HG03354 (cell line): ENCODE measurements at regions not wholly inside any gene's neighbourhood (a gene's known extent, or its start where the extent isn't known, plus 50 kb on each side); places are given as distances from the start of the nearest gene placed in this dataset.
"Not testable (repeated sequence)": the region's sequence is repeated elsewhere in the genome, so short reads cannot be mapped to it uniquely, and the experiment has no call there.

Source experiments
- ATAC-seq: cut with Tn5 transposase; IDR thresholded peaks from one replicate; pipeline ENCODE4 v1.9.1; 2021; ENCODE audit warnings: mild to moderate bottlenecking; ENCODE audit not compliant: unreplicated experiment, poor library complexity, severe bottlenecking

DNA sequence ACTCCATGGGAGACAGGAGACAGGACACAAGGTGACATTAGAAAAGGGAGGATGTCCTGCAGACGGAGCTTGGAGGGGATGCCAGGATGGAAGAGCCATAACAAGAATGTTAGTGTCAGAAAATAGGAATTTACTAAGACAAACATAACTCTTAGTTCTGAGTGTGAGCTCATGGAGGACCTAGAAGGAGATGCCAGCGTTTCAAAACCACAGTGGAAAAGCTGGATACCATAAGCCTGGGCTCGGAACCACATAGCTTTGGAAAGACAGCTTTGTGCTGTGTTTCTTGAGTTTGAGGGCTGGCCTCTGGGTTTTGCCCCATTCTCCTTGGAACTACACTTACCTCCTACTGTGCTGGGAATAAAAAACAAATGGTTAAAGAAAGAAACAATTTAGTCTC, 128.4 kb downstream of the S1PR1 start:
- ATAC-seq = no peak

DNA sequence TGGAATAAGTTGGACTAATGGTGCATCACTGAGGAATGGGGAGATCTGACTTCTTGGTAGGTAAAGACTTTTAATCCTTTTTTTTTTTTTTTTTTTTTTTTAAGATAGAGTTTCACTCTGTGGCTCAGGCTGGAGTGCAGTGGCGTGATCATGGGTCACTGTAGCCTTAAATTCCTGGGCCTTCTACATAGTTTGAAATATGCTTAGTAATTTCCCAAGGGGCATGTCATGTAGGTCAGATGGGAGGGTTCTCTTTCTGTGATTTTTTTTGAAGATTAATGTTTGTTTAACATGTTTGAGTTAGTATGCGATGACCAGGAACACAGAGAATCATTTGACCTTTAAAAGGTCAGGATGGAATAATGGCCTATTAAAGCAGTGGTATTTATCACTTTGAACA, 129.1 kb downstream of the S1PR1 start:
- ATAC-seq = no peak

DNA sequence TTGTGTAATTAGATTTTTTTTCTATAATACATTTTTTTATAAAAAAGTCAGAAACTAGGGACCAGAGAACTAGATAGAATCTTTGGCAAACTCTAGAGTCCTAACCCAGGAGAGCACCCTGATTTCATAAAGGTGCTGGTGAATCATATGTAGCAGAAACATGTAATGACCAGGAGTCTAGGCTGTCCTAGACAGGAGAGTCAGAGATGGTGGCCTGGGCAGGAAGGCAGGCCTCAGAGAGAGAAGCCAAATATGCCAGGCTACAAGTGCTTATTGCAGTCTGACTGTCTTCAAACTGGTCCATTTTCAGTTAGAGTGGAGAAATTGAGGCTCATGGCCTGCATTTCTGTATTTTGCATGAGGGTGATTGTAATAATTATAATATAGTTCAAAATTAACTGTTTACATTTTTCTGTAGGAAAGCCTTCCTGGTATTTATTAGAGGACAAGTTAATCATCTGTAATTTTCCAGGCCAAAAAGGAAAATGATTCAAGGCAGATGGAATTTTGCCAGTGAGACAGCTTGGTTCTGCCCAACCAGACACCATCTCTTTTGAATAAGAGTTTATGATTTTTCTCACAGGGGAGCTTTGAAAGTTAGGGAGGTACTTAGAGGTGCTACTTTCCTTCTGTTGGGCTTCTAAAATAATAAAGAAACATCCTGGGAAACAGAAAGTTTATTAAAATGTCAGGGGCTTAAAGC, 129.8 kb downstream of the S1PR1 start:
- ATAC-seq = no peak

DNA sequence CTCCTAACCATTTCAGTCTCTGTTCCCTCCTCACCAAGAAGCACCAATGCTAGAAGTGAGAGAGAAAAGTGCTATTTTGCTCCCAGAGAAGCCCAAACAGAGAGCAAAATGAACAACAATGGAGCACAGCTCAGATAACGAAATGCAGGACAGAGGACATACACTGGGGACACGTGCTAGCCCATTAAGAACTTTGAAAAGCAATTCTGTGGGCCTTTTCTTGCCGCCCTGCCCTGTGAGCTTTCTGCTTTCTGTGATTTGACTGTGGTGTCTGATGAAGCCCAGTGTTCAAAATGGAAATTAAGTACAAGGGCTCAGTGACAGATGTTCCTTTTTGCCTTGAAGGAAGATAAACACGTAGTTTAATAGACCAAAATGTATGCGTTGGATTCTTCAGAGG, 130.8 kb downstream of the S1PR1 start:
- no peak for ATAC-seq

DNA sequence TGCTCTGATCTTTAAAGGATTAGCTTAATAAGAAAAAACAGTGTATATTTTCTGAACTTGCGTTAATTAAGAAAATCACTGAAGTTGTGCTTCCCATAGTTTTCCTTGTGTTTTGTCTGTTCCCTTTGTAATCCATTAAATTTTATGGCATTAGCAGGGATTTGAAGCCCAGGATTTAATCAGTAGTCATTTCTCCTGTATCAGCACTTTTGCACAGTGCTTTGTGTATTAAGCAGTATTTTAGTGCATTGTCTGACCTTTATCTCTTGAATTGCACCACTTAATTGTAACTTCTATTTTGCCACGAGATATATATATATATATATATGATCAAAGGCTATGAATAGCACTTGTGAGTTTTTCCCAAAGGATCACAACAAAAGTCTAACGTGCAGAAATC, 133.7 kb downstream of the S1PR1 start:
- no peak for ATAC-seq

DNA sequence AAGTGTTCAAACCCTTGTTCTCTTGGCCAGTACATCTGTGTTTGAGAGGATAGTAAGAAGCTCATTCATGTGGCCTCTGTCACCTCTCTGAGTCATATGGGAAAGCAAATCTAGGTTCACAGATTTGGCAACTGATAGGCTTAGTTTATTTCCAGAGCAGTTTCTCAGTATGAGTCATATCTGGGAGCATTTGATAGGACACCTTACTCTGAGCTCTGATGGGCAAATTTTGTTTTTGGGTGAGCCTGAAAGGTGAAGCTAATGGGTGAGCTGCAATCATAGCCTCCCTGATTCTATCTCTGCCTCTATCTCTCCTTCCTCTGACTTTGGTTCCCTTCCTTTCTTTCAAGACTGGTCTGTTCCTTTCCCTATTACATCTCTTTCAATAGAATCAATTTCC, 134.4 kb downstream of the S1PR1 start:
- peak; percentile 95 for ATAC-seq

DNA sequence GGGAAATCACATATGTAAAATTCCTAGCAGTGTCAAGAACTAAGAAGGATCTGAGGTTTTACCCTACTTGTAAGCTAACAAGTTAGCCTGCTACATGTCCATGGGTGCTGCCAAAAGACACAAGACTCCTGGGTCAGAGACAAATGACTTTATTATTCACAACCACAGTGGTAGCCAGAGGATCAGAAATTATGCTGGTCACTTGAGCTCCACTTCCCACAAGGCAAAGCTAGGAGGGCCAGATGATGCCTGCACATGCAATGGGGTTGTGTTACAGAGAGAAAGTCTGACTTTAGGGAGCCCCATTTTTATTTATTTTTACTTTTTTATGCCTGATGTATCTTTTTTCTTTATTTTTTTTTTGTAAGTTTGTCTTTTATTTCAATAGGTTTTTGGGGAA, 136.8 kb downstream of the S1PR1 start:
- ATAC-seq = no peak

DNA sequence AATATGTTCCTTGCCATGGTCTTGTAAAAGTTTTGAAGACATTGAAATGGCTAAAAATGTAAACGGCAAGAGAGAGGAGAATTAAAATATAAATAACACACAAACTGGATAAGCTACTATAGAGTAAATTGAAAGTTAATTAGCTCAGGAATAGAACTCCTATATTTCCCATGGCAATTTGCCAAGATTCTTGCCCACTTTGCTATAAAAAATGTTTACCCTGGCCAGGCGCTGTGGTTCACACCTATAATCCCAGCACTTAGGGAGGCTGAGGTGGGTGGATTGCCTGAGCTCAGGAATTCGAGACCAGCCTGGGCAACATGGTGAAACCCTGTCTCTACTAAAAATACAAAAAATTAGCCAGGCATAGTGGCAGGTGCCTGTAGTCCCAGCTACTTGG, 138.6 kb downstream of the S1PR1 start:
- not testable (repeated sequence) for ATAC-seq

DNA sequence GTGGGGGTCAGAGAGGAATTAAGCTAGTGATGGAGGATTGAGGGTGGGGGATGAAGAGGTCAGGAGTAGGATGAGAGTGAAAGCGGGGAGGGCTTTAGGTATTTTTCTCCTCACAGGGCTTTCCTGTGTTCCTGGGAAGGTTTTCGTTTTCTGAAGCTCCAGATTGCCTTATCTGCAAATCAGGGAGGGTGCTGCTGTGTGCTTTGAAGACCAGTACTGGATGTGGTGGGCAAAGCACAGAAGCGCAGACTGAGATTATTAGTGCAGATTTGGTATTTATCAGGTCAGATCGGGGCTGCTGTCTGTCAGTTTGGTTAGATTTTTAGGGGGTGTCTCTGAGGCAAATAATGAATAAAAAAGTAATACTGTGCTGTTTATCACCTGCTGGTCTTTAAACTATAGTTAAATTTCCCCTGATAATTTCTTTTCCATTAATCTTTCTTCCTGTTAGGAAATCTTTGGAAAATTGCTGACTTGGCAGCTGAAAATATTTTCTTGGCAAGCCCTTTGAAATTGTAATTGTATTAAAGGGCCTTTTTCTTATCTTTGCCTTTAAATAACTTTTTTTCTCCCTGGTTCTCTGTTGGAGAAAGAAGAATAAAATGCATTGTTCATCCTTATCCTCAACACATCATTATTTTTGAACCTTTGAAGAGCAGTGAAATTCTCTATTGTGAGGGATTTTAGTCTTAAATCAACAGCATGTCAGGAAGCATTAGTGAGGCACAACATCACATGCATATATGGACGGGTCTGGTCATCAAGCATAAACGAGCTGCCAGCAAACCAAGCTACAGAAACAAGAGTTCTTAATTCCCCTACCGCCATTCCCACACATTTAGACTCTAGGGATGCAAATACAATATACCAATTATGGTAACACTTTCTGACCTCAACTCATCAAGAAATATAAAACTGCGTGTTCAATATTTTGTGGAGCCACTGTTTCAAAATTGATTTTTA, 139.6 kb downstream of the S1PR1 start:
- ATAC-seq = no peak

DNA sequence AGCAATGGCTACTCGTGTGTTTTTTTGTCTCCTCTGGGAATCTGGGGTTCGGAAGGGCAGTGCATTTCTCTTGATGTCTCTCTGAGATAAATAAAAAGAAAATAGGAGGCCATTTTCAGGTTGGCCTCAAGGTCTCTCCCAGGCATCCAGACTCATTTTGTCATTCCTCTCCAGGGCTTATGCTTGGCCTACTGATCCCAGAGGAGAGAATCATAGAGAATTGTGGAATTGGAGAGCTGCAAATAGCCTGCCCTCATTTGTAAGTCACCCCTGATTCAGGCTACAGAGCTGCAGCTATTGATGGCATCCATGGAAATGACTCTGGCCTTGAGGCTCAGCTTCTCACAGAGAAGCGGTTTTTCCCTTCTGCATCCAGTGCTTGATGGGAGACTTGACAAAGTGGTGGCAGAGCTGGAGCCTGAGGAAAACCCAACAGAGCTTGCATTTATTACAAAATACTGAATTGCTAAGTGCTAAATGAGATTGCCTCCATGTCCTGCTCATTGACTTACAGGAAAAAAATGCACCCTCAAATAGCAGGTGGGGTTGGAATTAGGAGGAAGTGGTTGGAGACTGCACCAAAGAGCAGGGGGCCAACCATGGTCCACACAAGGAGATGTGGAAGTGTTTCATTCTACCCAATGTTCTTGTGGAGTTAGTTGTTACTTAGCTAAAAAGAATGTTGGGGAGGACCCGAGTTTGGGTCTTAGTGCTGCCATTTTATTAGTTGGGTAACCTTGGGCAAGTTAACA, 140.4 kb downstream of the S1PR1 start:
- ATAC-seq = no peak

DNA sequence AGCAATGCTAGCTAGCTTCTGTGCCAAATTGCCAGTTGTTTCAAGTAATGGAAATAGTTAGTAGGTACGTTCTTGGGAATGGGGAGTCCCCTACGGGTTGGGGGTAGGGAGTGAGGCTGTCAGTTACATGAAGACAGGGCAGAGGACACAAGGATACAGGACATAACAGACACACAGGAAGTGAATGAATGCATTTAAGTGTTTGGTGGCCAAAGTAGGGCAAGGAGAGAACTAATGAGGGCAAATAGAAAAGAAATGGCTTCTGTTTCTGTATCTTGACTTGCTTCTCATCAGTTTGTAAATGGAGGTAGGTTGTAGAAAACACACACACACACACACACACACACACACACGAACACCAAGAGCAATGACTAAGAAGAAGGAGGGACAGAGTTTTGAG, 142.2 kb downstream of the S1PR1 start:
- no peak for ATAC-seq

DNA sequence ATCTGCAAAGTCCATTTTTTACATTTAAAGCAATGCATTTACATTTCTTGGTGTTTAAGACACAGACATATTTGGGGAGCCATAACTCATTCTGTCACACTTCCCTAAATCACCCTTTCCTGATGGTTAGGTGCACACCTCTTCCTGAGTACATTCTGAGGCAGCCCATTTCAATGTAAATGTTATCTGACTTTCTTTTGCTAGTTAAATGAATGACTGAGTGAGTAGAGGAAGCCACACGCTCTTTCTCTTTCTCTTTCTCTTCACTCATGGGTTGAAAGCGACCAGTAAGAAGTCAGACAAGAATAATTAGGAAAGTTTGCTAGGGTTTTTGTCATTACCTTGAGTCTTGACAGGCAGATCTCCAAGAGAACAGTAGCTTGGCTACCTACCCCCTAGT, 143.1 kb downstream of the S1PR1 start:
- peak; percentile 97 for ATAC-seq

DNA sequence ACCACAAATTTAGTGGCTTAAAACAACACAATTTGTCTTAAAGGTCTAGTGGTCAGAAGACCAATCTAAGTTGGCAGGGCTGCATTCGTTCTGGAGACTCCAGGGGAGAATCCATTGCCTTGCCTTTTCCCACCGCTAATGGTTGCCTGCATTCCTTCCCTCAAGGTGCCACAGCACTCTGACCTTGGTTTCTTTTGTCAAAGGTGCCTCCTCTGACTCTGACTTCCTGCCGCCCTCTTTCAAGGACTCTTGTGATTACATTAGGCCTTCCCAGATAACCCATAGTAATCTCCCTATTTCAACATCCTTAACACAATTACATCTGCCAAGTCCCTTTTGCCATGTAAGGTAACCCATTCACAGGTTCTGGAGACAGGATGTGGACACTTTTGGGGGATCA, 145.3 kb downstream of the S1PR1 start:
- ATAC-seq = no peak

DNA sequence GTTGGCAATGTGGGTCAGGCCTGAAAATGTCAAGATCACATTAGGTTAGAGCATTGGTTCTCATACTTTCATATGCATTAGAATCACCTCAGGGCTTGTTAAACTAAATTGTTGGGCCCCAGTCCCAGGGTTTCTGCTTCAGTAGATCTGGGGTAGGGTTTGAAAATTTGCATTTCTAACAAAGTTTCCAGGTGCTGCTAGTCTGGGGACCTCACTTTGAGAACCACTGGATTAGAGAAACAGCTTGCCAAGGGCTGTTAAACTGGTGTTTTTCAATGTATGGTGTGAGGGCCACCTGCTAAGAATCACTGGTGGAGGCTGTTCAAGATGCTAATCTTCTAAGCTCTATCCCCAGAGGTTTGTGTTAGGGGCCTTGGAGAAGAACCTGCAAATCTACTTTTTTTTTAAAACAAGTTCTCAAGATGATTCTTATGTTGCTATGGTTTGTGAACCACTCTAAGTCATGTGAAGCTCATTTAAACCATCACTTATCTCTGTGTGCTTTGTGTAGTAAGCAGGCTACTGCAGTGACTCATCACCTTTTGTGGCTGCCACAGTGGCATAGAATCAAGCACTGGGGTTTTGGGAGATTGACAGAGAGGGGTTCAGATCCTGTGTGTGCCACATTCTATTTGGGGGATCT, 152.2 kb downstream of the S1PR1 start:
- peak; percentile 94 for ATAC-seq

DNA sequence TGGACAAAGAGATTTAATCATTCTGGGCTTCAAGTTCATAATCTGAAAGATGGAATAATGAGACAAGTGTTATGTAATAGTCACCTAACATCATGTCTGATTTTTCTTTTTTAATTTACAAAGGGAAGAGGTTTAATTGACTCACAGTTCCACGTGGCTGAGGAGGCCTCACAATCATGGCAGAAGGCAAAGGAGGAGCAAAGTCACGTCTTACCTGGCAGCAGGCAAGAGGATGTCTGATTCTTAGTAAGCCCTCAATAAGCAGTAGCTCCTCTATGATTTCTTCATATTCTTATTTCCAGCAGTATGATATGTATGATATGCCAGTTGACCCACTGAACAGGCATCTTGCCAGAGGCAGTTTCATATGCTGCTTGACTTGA, 152.7 kb downstream of the S1PR1 start:
- no peak for ATAC-seq

DNA sequence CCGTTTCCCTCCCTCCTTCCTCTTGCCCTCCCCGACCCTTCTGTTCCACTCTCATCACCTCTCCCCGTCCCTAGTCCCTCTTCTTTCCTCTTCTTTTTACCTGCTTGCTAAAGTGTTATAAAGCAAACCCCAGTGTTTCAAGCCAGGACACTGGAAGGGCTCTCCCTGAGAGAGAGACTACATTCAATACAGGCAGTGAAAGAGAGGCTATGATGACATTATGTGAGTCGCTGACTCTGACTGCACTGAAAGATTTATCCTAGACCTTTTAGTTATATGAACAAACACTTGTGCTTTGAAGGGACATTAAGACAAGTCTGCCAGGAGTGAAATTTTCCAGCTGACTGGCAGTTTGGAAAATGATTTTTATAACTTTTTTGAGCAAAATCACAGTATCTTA, 155.7 kb downstream of the S1PR1 start:
- no peak for ATAC-seq

DNA sequence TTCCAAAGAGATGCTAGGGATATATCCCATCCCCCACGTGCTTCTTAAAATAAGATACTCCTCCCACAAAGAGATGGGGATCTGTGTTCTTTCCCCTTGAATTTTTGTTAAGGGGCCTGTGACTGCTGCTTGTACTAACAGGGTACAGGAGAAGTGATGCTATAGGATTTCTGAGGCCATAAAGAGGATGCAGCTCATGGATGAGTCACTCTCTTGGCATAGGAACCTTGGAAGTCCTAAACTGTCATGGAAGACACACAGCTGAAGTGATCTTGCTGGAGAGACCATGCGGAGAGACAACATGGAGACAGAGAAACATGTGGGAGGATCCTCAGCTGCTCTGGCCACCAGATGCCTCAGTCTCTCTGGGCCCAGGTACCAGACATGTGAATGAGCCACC, 157.2 kb downstream of the S1PR1 start:
- ATAC-seq = no peak

DNA sequence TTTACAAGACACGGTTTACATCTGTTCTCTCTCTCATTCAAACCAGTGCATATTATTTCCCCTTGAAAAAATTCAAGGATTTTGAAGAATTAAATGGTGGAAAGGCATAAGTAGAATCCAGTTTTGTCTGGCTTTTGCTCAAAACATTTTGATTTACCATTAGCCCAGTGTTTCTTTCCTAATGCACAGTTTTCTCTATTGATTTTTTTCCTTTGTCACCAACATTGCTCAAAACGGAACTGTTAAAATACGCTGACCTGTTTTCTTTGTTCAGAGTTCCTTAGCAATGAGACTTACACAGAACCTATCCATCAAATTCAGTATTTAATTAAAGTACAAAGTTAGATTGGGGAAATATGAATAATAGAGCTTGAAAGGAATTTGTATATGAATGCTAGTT, 162.4 kb downstream of the S1PR1 start:
- ATAC-seq = no peak

DNA sequence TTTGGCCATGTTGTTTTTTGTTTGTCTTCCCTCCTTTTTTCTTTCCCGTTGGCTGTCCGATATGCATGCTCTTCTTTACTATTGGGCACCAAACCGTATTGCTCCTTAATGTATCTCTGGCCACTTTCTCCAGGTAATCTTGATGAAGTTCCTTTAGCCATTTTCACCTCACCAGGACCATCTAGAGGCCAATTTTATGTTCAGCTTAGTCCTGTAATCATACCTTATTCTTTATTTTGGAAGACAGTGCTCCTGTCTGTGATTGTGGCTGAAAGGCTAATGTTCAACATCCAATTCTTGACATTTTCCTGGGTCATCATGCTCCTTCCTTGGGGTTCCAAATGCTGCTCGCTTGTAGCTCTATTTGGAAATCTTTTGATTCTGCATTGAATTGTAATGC, 169.5 kb downstream of the S1PR1 start:
- ATAC-seq = no peak

DNA sequence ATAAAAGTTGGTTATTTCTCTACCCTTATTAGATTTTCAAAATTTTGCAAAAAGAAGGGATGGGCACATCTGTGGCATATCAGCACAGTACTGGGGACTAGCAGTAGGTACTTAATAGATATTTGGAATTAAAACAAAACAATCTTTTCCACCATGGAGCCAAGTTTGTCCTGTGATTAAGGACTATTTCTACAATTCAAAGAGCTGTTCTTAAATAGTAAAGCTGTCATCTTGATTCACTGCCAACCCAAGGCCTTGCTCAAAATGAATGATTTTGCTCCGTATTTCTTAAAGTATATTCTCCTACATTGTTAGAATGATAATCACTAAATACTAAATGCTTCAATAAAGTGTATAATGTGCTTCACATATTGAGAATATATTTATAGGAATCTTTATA, 169.9 kb downstream of the S1PR1 start:
- ATAC-seq = no peak
